ENCODE measurements at regions not wholly inside any gene's neighbourhood (a gene's known extent, or its start where the extent isn't known, plus 50 kb on each side); places are given as distances from the start of the nearest gene placed in this dataset.

GRCh38 chr3:34011171-34012101, 213.0 kb downstream of the PDCD6IP start:
- TF ChIP-seq CTCF (conservative IDR thresholded peaks at IDR 0.05; ENCODE audit: low read depth in 2 of 2): peak; percentile 29 to 47; a peak in 3 of 4 replicates
- TF ChIP-seq CREB1 (CRISPR knock-in tag; IDR thresholded peaks at IDR 0.05; ENCODE audit: low read depth): no peak
- no peak for TF ChIP-seq POLR2AphosphoS5 (IDR thresholded peaks at IDR 0.05; ENCODE audit: low read depth)
- no peak for TF ChIP-seq ETS1 (IDR thresholded peaks at IDR 0.05)

All from GM23338 (cell line).